Neural cell (in vitro differentiated cells): ENCODE measurements at regions not wholly inside any gene's neighbourhood (a gene's known extent, or its start where the extent isn't known, plus 50 kb on each side); places are given as distances from the start of the nearest gene placed in this dataset.

Experiments
- CTCF ChIP-seq: fragments of 450-650 bp; IDR thresholded peaks from 2 replicates; pipeline ENCODE4 v1.5.1; 2014; ENCODE audit warnings: antibody characterized with exemption, mild to moderate bottlenecking, moderate library complexity; ENCODE audit not compliant: poor library complexity, severe bottlenecking
- EP300 ChIP-seq: fragments of 450-650 bp; conservative IDR thresholded peaks from 2 replicates; pipeline ENCODE4 v1.6.1; 2014; ENCODE audit warnings: antibody characterized with exemption, mild to moderate bottlenecking, moderate library complexity; ENCODE audit not compliant: poor library complexity, severe bottlenecking
- EZH2 ChIP-seq: fragments of 200-600, 300-800 bp; shearing (Covaris generic), sonication (generic); IDR thresholded peaks from 2 replicates; pipeline ENCODE4 v1.6.1; 2014; ENCODE audit warnings: antibody characterized with exemption, low read length, borderline replicate concordance, mild to moderate bottlenecking; ENCODE audit not compliant: insufficient read depth, poor library complexity, severe bottlenecking
- MXI1 ChIP-seq: fragments of 450-650 bp; conservative IDR thresholded peaks from 2 replicates; pipeline ENCODE4 v1.6.1; 2014; ENCODE audit warnings: antibody characterized with exemption, mild to moderate bottlenecking; ENCODE audit not compliant: poor library complexity, severe bottlenecking
- POLR2AphosphoS5 ChIP-seq: IDR thresholded peaks from 2 replicates; pipeline ENCODE4 v1.6.1; 2012
- RAD21 ChIP-seq: fragments of 450-650 bp; conservative IDR thresholded peaks from 2 replicates; pipeline ENCODE4 v1.6.1; 2014; ENCODE audit warnings: antibody characterized with exemption, mild to moderate bottlenecking, moderate library complexity
- REST ChIP-seq: IDR thresholded peaks from 2 replicates; pipeline ENCODE4 v1.6.1; 2012; ENCODE audit warnings: borderline replicate concordance
- TAF1 ChIP-seq: IDR thresholded peaks from 2 replicates; pipeline ENCODE4 v1.6.1; 2012; ENCODE audit warnings: low read depth

- TF ChIP-seq CTCF (no peak), REST (no peak), TAF1 (no peak), EP300 (no peak), EZH2 (no peak), POLR2AphosphoS5 (no peak), RAD21 (no peak), MXI1 (no peak)
These were observed 260.3 kb upstream of the RPS6KA3 start for GRCh38 chrX:20527041-20527440.
